GM23338 (cell line): ENCODE measurements at regions not wholly inside any gene's neighbourhood (a gene's known extent, or its start where the extent isn't known, plus 50 kb on each side); places are given as distances from the start of the nearest gene placed in this dataset.

Experiments used
- ATAC-seq: fragments of 200-7000 bp; cut with Tn5 transposase; 3 replicates; pipeline ENCODE4 v1.9.1; 2020
- DNase-seq: peaks from one replicate; pipeline ENCODE4 v3.0.0-alpha.2; 2015; ENCODE audit warnings: low spot score
- H2AFZ ChIP-seq: fragments of 200-600 bp; sonication (generic); 2 replicates; pipeline ENCODE4 v1.8.0; 2016; ENCODE audit warnings: antibody characterized with exemption, mild to moderate bottlenecking, moderate library complexity
- H3F3A ChIP-seq: fragments of 200-600 bp; sonication (generic); replicated peaks from 2 replicates; pipeline ENCODE4 v1.8.0; 2017; ENCODE audit warnings: antibody characterized with exemption, mixed run types, low read depth
- H3K27ac ChIP-seq: fragments of 200-600 bp; sonication (generic); 2 replicates; pipeline ENCODE4 v1.6.1; 2016; ENCODE audit warnings: low read depth
- H3K27me3 ChIP-seq: fragments of 200-600 bp; sonication (generic); 2 replicates; pipeline ENCODE4 v1.8.0; 2016; ENCODE audit warnings: mild to moderate bottlenecking, mixed run types, moderate library complexity; ENCODE audit not compliant: insufficient read depth
- H3K36me3 ChIP-seq: fragments of 200-600 bp; sonication (generic); 2 replicates; pipeline ENCODE4 v1.8.0; 2016; ENCODE audit warnings: mild to moderate bottlenecking; ENCODE audit not compliant: insufficient read depth
- H3K4me1 ChIP-seq: fragments of 200-600 bp; sonication (generic); 2 replicates; pipeline ENCODE4 v1.8.0; 2016; ENCODE audit warnings: mild to moderate bottlenecking, moderate library complexity; ENCODE audit not compliant: insufficient read depth
- H3K4me2 ChIP-seq: fragments of 200-600 bp; sonication (generic); 2 replicates; pipeline ENCODE4 v1.7.1; 2017; ENCODE audit warnings: mixed run types
- H3K4me3 ChIP-seq: fragments of 200-600 bp; sonication (generic); 2 replicates; pipeline ENCODE4 v1.6.1; 2016; ENCODE audit warnings: mixed run types
- H3K79me2 ChIP-seq: fragments of 200-600 bp; sonication (generic); replicated peaks from 2 replicates; pipeline ENCODE4 v1.8.0; 2017; ENCODE audit warnings: mild to moderate bottlenecking; ENCODE audit not compliant: insufficient read depth
- H3K9me2 ChIP-seq: fragments of 200-600 bp; sonication (generic); 2 replicates; pipeline ENCODE4 v1.8.0; 2017; ENCODE audit not compliant: insufficient read depth
- H4K20me1 ChIP-seq: fragments of 200-600 bp; sonication (generic); replicated peaks from 2 replicates; pipeline ENCODE4 v1.8.0; 2017; ENCODE audit warnings: mild to moderate bottlenecking; ENCODE audit not compliant: insufficient read depth
- H3K27ac Mint-ChIP-seq: 2 replicates; pipeline ENCODE4 v1.8.0; 2020; ENCODE audit warnings: inconsistent platforms, mild to moderate bottlenecking, moderate library complexity, mixed read lengths
- H3K27me3 Mint-ChIP-seq: 3 replicates; pipeline ENCODE4 v1.8.0; 2022; ENCODE audit warnings: low read depth, mild to moderate bottlenecking, moderate library complexity, mixed read lengths, inconsistent platforms; ENCODE audit not compliant: insufficient read depth, poor library complexity
- H3K36me3 Mint-ChIP-seq: 3 replicates; pipeline ENCODE4 v1.8.0; 2021; ENCODE audit warnings: low read depth, mild to moderate bottlenecking, inconsistent platforms, moderate library complexity, mixed read lengths
- H3K4me1 Mint-ChIP-seq: 3 replicates; pipeline ENCODE4 v1.8.0; 2020; ENCODE audit warnings: mild to moderate bottlenecking, inconsistent platforms, mixed read lengths
- H3K4me3 Mint-ChIP-seq: 3 replicates; pipeline ENCODE4 v1.8.0; 2021; ENCODE audit warnings: moderate library complexity, mild to moderate bottlenecking, inconsistent platforms, mixed read lengths
- H3K9me3 Mint-ChIP-seq: 3 replicates; pipeline ENCODE4 v1.8.0; 2020; ENCODE audit warnings: moderate library complexity, mild to moderate bottlenecking, inconsistent platforms, mixed read lengths
- CREB1 ChIP-seq: fragments of 250-450 bp; sonication (Bioruptor Pico); IDR thresholded peaks from 2 replicates; pipeline ENCODE4 v1.5.0; 2020; ENCODE audit warnings: low read depth, mild to moderate bottlenecking, moderate library complexity
- EZH2phosphoT487 ChIP-seq: fragments of 200-600 bp; sonication (generic); IDR thresholded peaks from one replicate; pipeline ENCODE4 v1.8.1; 2018; ENCODE audit warnings: antibody characterized with exemption; ENCODE audit not compliant: unreplicated experiment
- JUNB ChIP-seq: IDR thresholded peaks from one replicate; pipeline ENCODE4 v1.6.1; 2016; ENCODE audit warnings: antibody characterized with exemption; ENCODE audit not compliant: unreplicated experiment
- NANOG ChIP-seq: IDR thresholded peaks from 2 replicates; pipeline ENCODE4 v1.6.1; 2016; ENCODE audit warnings: antibody characterized with exemption, borderline replicate concordance
- STAT1 ChIP-seq: IDR thresholded peaks from one replicate; pipeline ENCODE4 v1.6.1; 2016; ENCODE audit warnings: antibody characterized with exemption; ENCODE audit not compliant: unreplicated experiment
- ZNF114 ChIP-seq: fragments of 250-450 bp; sonication (Bioruptor Pico); IDR thresholded peaks from 2 replicates; pipeline ENCODE4 v1.5.0; 2020; ENCODE audit warnings: mild to moderate bottlenecking, moderate library complexity
- TF ChIP-seq, protein P1 (sequence below): fragments of 250-450 bp; sonication (Bioruptor Pico); IDR thresholded peaks from 2 replicates; pipeline ENCODE4 v1.5.0; 2020; ENCODE audit warnings: mild to moderate bottlenecking, moderate library complexity
- TF ChIP-seq, protein P2 (sequence below): IDR thresholded peaks from one replicate; pipeline ENCODE4 v1.6.1; 2018; ENCODE audit warnings: antibody characterized with exemption; ENCODE audit not compliant: unreplicated experiment
- TF ChIP-seq, protein P3 (sequence below), 2 experiments: fragments of 200-600 bp in 1 of 2; sonication (generic) in 1 of 2; conservative IDR thresholded peaks; 2 replicates each; pipeline versions ENCODE4 v1.5.1 to v1.6.1; 2016 to 2017; ENCODE audit warnings: antibody characterized with exemption in 2 of 2, low read depth in 2 of 2, mild to moderate bottlenecking in 2 of 2, moderate library complexity in 1 of 2

DNA sequence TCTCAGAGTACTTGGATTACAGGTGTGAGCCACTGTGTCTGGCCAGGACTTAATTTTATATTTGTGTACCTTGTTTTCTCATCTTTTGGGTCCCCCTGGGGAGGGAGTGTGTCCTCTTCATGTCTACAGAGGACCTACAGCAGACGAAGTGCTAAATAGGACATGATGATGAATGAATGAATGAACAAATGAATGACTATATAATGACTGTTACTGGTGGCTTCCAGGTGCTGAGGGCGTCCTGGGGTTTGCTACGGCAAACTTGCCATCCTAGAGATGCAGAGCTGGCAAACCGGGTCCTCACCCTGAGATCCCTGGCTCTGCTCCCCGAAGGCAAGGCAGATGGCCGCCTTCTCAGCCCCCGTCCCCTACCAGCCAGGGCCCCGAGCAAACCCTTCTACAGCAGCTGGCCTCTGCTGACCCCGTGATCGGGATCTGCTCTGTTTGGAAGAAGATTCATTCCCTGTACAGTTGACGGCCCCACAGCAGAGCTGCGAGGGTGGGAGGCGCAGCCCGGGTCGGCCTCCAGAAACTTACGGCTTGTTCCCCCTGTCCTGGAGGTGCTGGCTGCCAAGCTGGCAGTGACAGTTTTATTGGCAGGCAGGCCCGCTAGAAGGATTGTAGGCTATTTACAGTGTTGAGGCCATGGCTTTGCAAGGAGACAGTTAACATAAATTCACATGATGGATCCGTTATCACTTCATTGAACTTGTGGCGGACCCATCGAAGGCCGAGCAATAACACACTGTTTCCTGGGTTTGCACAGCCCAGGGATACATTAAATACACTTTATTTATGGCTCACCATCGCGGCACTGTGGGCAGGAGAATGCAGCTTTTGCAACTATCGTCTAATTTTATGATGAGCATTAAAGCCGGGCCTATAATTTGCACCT is 197.7 kb upstream of the GSE1 start (continued):
- TF ChIP-seq, protein P1, sequence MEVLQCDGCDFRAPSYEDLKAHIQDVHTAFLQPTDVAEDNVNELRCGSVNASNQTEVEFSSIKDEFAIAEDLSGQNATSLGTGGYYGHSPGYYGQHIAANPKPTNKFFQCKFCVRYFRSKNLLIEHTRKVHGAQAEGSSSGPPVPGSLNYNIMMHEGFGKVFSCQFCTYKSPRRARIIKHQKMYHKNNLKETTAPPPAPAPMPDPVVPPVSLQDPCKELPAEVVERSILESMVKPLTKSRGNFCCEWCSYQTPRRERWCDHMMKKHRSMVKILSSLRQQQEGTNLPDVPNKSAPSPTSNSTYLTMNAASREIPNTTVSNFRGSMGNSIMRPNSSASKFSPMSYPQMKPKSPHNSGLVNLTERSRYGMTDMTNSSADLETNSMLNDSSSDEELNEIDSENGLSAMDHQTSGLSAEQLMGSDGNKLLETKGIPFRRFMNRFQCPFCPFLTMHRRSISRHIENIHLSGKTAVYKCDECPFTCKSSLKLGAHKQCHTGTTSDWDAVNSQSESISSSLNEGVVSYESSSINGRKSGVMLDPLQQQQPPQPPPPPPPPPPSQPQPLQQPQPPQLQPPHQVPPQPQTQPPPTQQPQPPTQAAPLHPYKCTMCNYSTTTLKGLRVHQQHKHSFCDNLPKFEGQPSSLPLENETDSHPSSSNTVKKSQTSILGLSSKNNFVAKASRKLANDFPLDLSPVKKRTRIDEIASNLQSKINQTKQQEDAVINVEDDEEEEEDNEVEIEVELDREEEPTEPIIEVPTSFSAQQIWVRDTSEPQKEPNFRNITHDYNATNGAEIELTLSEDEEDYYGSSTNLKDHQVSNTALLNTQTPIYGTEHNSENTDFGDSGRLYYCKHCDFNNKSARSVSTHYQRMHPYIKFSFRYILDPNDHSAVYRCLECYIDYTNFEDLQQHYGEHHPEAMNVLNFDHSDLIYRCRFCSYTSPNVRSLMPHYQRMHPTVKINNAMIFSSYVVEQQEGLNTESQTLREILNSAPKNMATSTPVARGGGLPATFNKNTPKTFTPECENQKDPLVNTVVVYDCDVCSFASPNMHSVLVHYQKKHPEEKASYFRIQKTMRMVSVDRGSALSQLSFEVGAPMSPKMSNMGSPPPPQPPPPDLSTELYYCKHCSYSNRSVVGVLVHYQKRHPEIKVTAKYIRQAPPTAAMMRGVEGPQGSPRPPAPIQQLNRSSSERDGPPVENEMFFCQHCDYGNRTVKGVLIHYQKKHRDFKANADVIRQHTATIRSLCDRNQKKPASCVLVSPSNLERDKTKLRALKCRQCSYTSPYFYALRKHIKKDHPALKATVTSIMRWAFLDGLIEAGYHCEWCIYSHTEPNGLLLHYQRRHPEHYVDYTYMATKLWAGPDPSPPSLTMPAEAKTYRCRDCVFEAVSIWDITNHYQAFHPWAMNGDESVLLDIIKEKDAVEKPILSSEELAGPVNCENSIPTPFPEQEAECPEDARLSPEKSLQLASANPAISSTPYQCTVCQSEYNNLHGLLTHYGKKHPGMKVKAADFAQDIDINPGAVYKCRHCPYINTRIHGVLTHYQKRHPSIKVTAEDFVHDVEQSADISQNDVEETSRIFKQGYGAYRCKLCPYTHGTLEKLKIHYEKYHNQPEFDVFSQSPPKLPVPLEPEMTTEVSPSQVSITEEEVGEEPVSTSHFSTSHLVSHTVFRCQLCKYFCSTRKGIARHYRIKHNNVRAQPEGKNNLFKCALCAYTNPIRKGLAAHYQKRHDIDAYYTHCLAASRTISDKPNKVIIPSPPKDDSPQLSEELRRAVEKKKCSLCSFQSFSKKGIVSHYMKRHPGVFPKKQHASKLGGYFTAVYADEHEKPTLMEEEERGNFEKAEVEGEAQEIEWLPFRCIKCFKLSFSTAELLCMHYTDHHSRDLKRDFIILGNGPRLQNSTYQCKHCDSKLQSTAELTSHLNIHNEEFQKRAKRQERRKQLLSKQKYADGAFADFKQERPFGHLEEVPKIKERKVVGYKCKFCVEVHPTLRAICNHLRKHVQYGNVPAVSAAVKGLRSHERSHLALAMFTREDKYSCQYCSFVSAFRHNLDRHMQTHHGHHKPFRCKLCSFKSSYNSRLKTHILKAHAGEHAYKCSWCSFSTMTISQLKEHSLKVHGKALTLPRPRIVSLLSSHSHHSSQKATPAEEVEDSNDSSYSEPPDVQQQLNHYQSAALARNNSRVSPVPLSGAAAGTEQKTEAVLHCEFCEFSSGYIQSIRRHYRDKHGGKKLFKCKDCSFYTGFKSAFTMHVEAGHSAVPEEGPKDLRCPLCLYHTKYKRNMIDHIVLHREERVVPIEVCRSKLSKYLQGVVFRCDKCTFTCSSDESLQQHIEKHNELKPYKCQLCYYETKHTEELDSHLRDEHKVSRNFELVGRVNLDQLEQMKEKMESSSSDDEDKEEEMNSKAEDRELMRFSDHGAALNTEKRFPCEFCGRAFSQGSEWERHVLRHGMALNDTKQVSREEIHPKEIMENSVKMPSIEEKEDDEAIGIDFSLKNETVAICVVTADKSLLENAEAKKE (CRISPR knock-in tag), result no peak

DNA sequence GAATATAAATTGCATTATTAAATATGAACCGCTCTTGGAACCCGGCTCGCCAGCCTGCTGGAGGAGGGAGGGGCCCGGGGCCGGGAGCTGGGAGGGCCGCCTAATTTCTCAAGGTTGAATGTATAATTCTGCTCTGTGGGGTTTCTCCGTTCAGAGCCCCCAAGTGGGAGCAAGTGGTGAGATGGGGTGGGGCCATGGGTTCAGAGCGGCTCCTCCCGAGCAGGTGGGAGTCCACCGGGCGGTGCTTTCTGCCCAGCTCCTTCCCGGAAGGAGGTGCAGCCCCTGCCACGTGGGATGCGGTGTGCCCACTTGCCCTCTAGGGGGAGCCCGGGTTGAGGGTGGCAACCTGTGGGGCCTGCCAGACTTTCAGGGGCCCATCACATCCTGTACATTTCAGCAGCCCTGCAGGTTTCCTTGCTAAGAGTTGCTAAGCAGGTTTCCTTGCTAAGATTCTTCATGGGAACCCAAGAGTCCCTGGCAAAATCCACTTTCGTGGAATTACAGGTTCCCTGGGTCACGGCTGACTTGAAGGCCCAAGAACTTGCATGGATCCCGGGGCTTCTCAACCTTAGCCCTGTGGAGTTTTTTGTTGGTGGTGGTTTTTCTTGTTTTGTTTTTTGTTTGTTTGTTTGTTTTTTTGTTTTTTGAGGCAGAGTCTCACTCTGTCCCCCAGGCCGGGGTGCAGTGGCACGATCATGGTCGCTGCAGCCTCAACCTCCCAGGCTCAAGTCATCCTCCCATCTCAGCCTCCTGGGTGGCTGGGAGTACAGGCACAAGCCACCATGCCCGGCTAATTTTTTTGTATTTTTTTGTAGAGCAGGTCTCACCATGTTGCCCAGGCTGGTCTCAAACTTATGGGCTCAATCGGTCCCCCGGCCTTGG is 196.7 kb upstream of the GSE1 start:
- peaks cover 6% of the 10 kb centered on the region; the same call in 1 of the 2 replicates for H3K4me1 ChIP-seq
- peaks cover 3% of the 10 kb centered on the region; the same call in 2 of the 3 replicates for H3K9me3 Mint-ChIP-seq
- peaks cover 17% of the 10 kb centered on the region for H3K27me3 Mint-ChIP-seq
- no peak overlapping the region for H3K27ac ChIP-seq
- no peaks in the 10 kb centered on the region for H3K79me2 ChIP-seq
- no peak overlapping the region for H3K4me3 ChIP-seq
- peak; percentile 80 for DNase-seq
- H3K36me3 Mint-ChIP-seq, result 0 out of 3 replicates have a peak, but pooled peaks cover 3% of the 10 kb centered on the region
- H4K20me1 ChIP-seq, result peaks cover 6% of the 10 kb centered on the region
- H3K27ac Mint-ChIP-seq, result no peak overlapping the region
- no peaks in the 10 kb centered on the region for H3K9me2 ChIP-seq
- peaks cover 13% of the 10 kb centered on the region for H3K4me1 Mint-ChIP-seq
- H3F3A ChIP-seq, result no peaks in the 10 kb centered on the region
- no peaks in the 10 kb centered on the region for H3K27me3 ChIP-seq
- no peak overlapping the region for H2AFZ ChIP-seq
- H3K4me3 Mint-ChIP-seq, result no peak overlapping the region
- no peaks in the 10 kb centered on the region for H3K36me3 ChIP-seq
- peak; percentile 84 for ATAC-seq
- H3K4me2 ChIP-seq, result no peak overlapping the region
- TF ChIP-seq CREB1, result peak; percentile 29; the same call in 1 of the 2 replicates
- no peak for TF ChIP-seq NANOG
- TF ChIP-seq ZNF114, result no peak
- TF ChIP-seq STAT1, result no peak
- TF ChIP-seq EZH2phosphoT487, result no peak
- TF ChIP-seq, protein P2, sequence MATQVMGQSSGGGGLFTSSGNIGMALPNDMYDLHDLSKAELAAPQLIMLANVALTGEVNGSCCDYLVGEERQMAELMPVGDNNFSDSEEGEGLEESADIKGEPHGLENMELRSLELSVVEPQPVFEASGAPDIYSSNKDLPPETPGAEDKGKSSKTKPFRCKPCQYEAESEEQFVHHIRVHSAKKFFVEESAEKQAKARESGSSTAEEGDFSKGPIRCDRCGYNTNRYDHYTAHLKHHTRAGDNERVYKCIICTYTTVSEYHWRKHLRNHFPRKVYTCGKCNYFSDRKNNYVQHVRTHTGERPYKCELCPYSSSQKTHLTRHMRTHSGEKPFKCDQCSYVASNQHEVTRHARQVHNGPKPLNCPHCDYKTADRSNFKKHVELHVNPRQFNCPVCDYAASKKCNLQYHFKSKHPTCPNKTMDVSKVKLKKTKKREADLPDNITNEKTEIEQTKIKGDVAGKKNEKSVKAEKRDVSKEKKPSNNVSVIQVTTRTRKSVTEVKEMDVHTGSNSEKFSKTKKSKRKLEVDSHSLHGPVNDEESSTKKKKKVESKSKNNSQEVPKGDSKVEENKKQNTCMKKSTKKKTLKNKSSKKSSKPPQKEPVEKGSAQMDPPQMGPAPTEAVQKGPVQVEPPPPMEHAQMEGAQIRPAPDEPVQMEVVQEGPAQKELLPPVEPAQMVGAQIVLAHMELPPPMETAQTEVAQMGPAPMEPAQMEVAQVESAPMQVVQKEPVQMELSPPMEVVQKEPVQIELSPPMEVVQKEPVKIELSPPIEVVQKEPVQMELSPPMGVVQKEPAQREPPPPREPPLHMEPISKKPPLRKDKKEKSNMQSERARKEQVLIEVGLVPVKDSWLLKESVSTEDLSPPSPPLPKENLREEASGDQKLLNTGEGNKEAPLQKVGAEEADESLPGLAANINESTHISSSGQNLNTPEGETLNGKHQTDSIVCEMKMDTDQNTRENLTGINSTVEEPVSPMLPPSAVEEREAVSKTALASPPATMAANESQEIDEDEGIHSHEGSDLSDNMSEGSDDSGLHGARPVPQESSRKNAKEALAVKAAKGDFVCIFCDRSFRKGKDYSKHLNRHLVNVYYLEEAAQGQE, result no peak
- TF ChIP-seq, protein P3, sequence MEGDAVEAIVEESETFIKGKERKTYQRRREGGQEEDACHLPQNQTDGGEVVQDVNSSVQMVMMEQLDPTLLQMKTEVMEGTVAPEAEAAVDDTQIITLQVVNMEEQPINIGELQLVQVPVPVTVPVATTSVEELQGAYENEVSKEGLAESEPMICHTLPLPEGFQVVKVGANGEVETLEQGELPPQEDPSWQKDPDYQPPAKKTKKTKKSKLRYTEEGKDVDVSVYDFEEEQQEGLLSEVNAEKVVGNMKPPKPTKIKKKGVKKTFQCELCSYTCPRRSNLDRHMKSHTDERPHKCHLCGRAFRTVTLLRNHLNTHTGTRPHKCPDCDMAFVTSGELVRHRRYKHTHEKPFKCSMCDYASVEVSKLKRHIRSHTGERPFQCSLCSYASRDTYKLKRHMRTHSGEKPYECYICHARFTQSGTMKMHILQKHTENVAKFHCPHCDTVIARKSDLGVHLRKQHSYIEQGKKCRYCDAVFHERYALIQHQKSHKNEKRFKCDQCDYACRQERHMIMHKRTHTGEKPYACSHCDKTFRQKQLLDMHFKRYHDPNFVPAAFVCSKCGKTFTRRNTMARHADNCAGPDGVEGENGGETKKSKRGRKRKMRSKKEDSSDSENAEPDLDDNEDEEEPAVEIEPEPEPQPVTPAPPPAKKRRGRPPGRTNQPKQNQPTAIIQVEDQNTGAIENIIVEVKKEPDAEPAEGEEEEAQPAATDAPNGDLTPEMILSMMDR (conservative IDR thresholded peaks at IDR 0.05; ENCODE audit: low read depth in 2 of 2), result peak; percentile 77 to 87
- TF ChIP-seq JUNB, result no peak
